ENCODE measurements at regions not wholly inside any gene's neighbourhood (a gene's known extent, or its start where the extent isn't known, plus 50 kb on each side); places are given as distances from the start of the nearest gene placed in this dataset.

GRCh38 chr21:15252431-15252830 lies 187.6 kb upstream of the NRIP1 start:
- no peak for TF ChIP-seq CTCF (conservative IDR thresholded peaks at IDR 0.05; ENCODE audit: low read length)
- no peak for TF ChIP-seq EZH2phosphoT487 (IDR thresholded peaks at IDR 0.05; ENCODE audit: borderline replicate concordance)
